ENCODE measurements at regions not wholly inside any gene's neighbourhood (a gene's known extent, or its start where the extent isn't known, plus 50 kb on each side); places are given as distances from the start of the nearest gene placed in this dataset.

DNA sequence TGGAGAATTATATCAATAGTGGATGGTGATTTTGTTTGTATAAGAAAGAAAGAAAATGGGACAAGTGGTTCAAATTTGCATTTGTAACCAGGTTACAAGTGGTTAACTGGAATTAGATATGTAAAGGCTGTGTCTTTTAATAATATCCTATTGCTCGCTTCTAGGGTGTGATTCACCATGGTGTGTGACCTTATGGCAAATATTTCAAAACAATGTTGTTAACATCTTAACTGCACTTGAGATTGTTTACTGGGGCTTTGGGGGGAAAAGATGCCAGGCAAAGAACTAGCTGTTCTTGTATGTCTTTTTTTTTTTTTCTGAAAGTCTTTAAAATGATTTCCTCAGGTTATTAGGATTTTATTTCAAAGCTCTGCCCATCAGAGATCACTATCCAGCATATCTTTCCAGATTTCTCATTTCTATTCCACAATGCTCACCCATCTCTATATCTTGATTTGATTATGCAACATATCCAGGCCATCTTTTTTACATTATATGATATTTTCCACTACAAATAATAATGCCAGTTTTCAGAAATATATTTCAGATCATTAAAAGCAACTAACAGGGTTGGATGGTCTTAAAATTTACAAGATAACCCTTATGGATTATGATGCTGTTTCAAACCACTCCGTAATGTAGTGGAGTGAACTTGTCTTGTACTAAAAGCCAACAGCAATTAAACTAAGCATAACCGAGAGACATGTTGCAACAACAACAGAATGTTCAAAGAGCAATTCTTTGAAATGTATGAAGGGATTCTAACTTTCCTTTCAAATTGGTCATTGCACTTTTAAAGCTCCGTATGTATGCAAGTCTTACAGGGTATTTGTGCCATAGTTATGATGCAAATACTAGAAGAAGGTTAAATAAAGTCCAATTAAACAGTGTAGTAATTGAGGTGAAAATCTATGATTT is 341.5 kb upstream of the ETAA1 start:
- no peak for TF ChIP-seq POLR2A (IDR thresholded peaks at IDR 0.05; ENCODE audit: low read depth)
- no peak for TF ChIP-seq CTCF (IDR thresholded peaks at IDR 0.05)

Measured in esophagus muscularis mucosa (tissue), 3 donors.